Transverse colon (tissue), 3 donors: ENCODE measurements at regions not wholly inside any gene's neighbourhood (a gene's known extent, or its start where the extent isn't known, plus 50 kb on each side); places are given as distances from the start of the nearest gene placed in this dataset.

ENCODE experiments used
- EP300 ChIP-seq: sonication (generic); formaldehyde crosslinking; IDR thresholded peaks from one replicate; pipeline ENCODE4 v1.6.1; 2017; ENCODE audit warnings: antibody characterized with exemption, low read depth
- POLR2A ChIP-seq: fragments of 450-650 bp; IDR thresholded peaks from one replicate; pipeline ENCODE4 v1.6.1; 2016; ENCODE audit warnings: antibody characterized with exemption, mild to moderate bottlenecking, moderate library complexity
- TF ChIP-seq, protein P1 (sequence below), 5 experiments: fragments of 200-600 bp in 3 of 5; fragments of 450-650 bp in 2 of 5; sonication (generic) in 3 of 5; IDR thresholded peaks; 1 replicate in 2 of 5; 2 replicates in 3 of 5; pipeline ENCODE4 v1.5.1; 2016 to 2017; ENCODE audit warnings: antibody characterized with exemption in 5 of 5, inconsistent platforms in 3 of 5, mild to moderate bottlenecking in 2 of 5, moderate library complexity in 1 of 5

DNA sequence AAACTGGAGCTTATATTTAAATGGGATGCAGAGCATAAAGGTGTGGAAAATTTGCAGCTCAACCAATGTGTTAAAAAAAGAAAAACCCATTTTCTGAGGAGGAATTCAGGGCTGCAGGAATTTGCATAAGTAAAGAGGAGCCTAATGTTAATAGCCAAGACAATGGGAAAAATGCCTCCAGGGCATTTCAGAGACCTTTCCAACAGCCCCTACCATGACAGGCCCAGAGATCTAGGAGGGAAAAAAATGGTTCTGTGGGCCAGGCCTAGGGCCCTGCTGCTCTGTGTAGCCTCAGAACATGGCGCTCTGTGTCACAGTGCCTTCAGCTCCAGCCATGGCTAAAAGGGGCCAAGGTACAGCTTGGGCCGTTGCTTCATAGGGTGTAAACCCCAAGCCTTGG lies 719.7 kb upstream of the ACVR2A start:
- TF ChIP-seq, protein P1, sequence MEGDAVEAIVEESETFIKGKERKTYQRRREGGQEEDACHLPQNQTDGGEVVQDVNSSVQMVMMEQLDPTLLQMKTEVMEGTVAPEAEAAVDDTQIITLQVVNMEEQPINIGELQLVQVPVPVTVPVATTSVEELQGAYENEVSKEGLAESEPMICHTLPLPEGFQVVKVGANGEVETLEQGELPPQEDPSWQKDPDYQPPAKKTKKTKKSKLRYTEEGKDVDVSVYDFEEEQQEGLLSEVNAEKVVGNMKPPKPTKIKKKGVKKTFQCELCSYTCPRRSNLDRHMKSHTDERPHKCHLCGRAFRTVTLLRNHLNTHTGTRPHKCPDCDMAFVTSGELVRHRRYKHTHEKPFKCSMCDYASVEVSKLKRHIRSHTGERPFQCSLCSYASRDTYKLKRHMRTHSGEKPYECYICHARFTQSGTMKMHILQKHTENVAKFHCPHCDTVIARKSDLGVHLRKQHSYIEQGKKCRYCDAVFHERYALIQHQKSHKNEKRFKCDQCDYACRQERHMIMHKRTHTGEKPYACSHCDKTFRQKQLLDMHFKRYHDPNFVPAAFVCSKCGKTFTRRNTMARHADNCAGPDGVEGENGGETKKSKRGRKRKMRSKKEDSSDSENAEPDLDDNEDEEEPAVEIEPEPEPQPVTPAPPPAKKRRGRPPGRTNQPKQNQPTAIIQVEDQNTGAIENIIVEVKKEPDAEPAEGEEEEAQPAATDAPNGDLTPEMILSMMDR (IDR thresholded peaks at IDR 0.05) = no peak
- TF ChIP-seq EP300 (no peak), POLR2A (no peak)
